Endodermal cell (in vitro differentiated cells): ENCODE measurements at regions not wholly inside any gene's neighbourhood (a gene's known extent, or its start where the extent isn't known, plus 50 kb on each side); places are given as distances from the start of the nearest gene placed in this dataset.

ENCODE experiments used
- DNase-seq: peaks from one replicate; pipeline ENCODE4 v3.0.0-alpha.2; 2017
- H3K27ac ChIP-seq: 2 replicates; pipeline ENCODE4 v1.5.1; 2013; ENCODE audit warnings: mild to moderate bottlenecking, low read depth, low read length, moderate library complexity
- H3K27me3 ChIP-seq: 2 replicates; pipeline ENCODE4 v1.6.1; 2013; ENCODE audit warnings: mild to moderate bottlenecking, low read length, moderate library complexity; ENCODE audit not compliant: insufficient read depth, control insufficient read depth, poor library complexity, severe bottlenecking
- H3K36me3 ChIP-seq: 2 replicates; pipeline ENCODE4 v1.7.0; 2013; ENCODE audit warnings: mild to moderate bottlenecking, low read length, moderate library complexity; ENCODE audit not compliant: control insufficient read depth, insufficient read depth
- H3K4me1 ChIP-seq: one replicate; pipeline ENCODE4 v1.7.0; 2013; ENCODE audit warnings: low read length; ENCODE audit not compliant: control insufficient read depth, insufficient read depth
- H3K4me3 ChIP-seq: 2 replicates; pipeline ENCODE4 v1.5.1; 2013; ENCODE audit warnings: mild to moderate bottlenecking, low read length, moderate library complexity
- H3K9ac ChIP-seq: 2 replicates; pipeline ENCODE4 v1.6.1; 2013; ENCODE audit warnings: mild to moderate bottlenecking, low read length, moderate library complexity; ENCODE audit not compliant: poor library complexity, severe bottlenecking; ENCODE audit errors: extremely low read depth
- H3K9me3 ChIP-seq: 2 replicates; pipeline ENCODE4 v1.6.1; 2013; ENCODE audit warnings: mild to moderate bottlenecking, low read length, moderate library complexity; ENCODE audit not compliant: control insufficient read depth
- H3K27ac Mint-ChIP-seq: 2 replicates; pipeline ENCODE4 v1.8.0; 2020; ENCODE audit warnings: mixed read lengths
- H3K27me3 Mint-ChIP-seq: 2 replicates; pipeline ENCODE4 v1.8.0; 2021; ENCODE audit warnings: mild to moderate bottlenecking, mixed read lengths; ENCODE audit not compliant: insufficient read depth
- H3K36me3 Mint-ChIP-seq: 2 replicates; pipeline ENCODE4 v1.8.0; 2020; ENCODE audit warnings: low read depth, mixed read lengths
- H3K4me1 Mint-ChIP-seq: 2 replicates; pipeline ENCODE4 v1.8.0; 2020; ENCODE audit warnings: mixed read lengths
- H3K4me3 Mint-ChIP-seq: 2 replicates; pipeline ENCODE4 v1.8.0; 2020; ENCODE audit warnings: mild to moderate bottlenecking, moderate library complexity, mixed read lengths
- H3K9me3 Mint-ChIP-seq: 2 replicates; pipeline ENCODE4 v1.8.0; 2020; ENCODE audit warnings: mild to moderate bottlenecking, mixed read lengths
- CTCF ChIP-seq: fragments of 200-600 bp; sonication (generic); conservative IDR thresholded peaks from 2 replicates; pipeline ENCODE4 v1.5.0; 2021; ENCODE audit warnings: antibody characterized with exemption, mild to moderate bottlenecking
- WGBS, 2 experiments: methylation state at CpG; one replicate each; pipeline versions ENCODE4 v1.1.5 to v1.1.7; 2013; ENCODE audit warnings: missing lambda C conversion rate in 2 of 2, mixed read lengths in 1 of 2; ENCODE audit not compliant: insufficient coverage in 1 of 2, insufficient read length in 1 of 2; 5-methylcytosine and 5-hydroxymethylcytosine counted together

- H3K27ac Mint-ChIP-seq, result no peak overlapping the region
- H3K4me1 ChIP-seq, result no peaks in the 10 kb centered on the region
- peaks cover 18% of the 10 kb centered on the region for H3K27me3 Mint-ChIP-seq
- no peaks in the 10 kb centered on the region for H3K4me1 Mint-ChIP-seq
- no peak overlapping the region for H3K4me3 Mint-ChIP-seq
- no peaks in the 10 kb centered on the region for H3K36me3 ChIP-seq
- WGBS, 2 experiments, result 77% methylated on average over 2 of the region's 2 CpGs; no CpG with 5 or more reads in 1 of the 2 experiments
- H3K27ac ChIP-seq, result no peak overlapping the region
- no peak overlapping the region for H3K9ac ChIP-seq
- H3K36me3 Mint-ChIP-seq, result no peaks in the 10 kb centered on the region
- H3K9me3 ChIP-seq, result no peaks in the 10 kb centered on the region
- H3K4me3 ChIP-seq, result no peak overlapping the region
- peaks cover 20% of the 10 kb centered on the region for H3K27me3 ChIP-seq
- H3K9me3 Mint-ChIP-seq, result peaks cover 4% of the 10 kb centered on the region
- DNase-seq, result no peak
- no peak for TF ChIP-seq CTCF
Measured at GRCh38 chr1:112079446-112079845, 90.0 kb upstream of the KCND3 start.

GRCh38 chr1:112083487-112083886, 94.0 kb upstream of the KCND3 start:
- Histone ChIP-seq H3K36me3 (no peaks in the 10 kb centered on the region), H3K9ac (no peak overlapping the region), H3K4me1 (no peaks in the 10 kb centered on the region), H3K9me3 (no peaks in the 10 kb centered on the region), H3K4me3 (no peak overlapping the region), H3K27ac (no peak overlapping the region), H3K27me3 (peaks cover 28% of the 10 kb centered on the region)
- Mint-ChIP-seq H3K27ac (no peak overlapping the region), H3K4me1 (peaks cover 5% of the 10 kb centered on the region), H3K9me3 (no peaks in the 10 kb centered on the region), H3K36me3 (no peaks in the 10 kb centered on the region), H3K4me3 (no peak overlapping the region), H3K27me3 (peaks cover 31% of the 10 kb centered on the region)
- TF ChIP-seq CTCF, result no peak
- 48 to 65% methylated on average over 3 of the region's 3 CpGs for WGBS, 2 experiments
- DNase-seq, result no peak

DNA sequence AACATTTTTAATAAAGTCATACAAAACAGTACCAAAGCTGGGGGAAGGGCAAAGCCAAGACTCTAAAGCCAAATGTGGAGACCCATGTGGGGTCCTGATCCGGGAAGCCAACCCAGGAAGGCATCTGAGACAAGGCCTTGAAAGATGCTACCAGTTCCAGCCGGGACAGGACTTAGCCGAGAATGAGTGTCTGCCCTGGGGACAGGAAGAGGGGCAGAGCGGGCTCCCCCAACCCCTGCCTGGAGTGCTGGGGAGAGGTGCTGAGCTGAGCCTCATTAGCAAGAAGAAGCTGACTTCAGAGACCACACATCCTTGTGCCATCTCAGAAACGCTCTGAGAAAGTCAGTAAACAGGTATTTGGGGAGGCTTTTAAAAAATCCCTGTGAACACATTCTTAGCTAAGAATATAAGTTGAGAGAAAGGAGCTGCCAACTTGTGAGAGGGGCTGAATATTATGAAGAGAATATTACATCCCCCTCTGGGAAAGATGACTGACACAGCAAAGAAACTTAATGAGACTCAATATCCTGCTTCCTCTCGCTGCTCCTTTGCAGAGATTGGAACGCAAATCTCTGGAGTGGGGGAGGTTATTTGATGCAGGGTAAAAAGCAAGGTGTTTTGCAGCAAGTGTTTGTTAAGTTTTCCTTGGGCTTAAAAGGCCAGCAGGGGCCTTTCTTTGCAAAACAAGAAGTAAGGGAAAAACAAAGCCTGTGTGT, 103.3 kb upstream of the KCND3 start:
- no peaks in the 10 kb centered on the region for H3K9me3 ChIP-seq
- no peaks in the 10 kb centered on the region for H3K36me3 ChIP-seq
- no peak overlapping the region for H3K9ac ChIP-seq
- DNase-seq, result peak; percentile 66
- H3K27ac ChIP-seq, result no peak overlapping the region
- no peak overlapping the region for H3K4me3 ChIP-seq
- no peak for TF ChIP-seq CTCF
- H3K27me3 ChIP-seq, result no peaks in the 10 kb centered on the region
- H3K4me1 ChIP-seq, result no peaks in the 10 kb centered on the region
- Mint-ChIP-seq H3K36me3 (no peaks in the 10 kb centered on the region), H3K4me1 (peaks cover 29% of the 10 kb centered on the region), H3K27ac (no peak overlapping the region), H3K9me3 (peaks cover 2% of the 10 kb centered on the region), H3K4me3 (no peak overlapping the region), H3K27me3 (peaks cover 26% of the 10 kb centered on the region)
- WGBS, 2 experiments, result 23 to 51% methylated on average over 2 to 7 of the region's 7 CpGs
